ENCODE measurements at regions not wholly inside any gene's neighbourhood (a gene's known extent, or its start where the extent isn't known, plus 50 kb on each side); places are given as distances from the start of the nearest gene placed in this dataset.
"Not testable (repeated sequence)": the region's sequence is repeated elsewhere in the genome, so short reads cannot be mapped to it uniquely, and the experiment has no call there.

DNA sequence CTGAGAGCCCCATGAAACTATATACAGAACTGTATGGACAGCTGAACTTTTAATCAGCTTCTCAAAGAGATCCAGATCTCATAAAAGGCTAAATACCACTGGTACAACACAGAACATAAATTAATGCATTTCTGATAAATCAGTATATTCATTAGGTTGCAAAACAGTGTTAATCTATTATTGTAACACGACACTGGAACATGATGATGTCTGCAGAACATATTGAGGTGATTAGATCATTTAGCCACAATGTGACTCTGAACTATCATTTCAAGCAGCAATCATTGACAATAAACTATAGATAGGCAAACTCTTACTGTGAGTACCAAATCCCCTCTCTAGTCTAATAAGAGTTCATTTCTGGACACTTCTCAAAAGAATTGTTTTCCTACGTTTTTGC, 50.3 kb downstream of the GASK1B start:
- no peak overlapping the region for H3K4me3 ChIP-seq (ENCODE audit: low read depth, low read length)
- DNase-seq (ENCODE audit: low read depth) = peak; percentile 63
- TF ChIP-seq, protein P1, sequence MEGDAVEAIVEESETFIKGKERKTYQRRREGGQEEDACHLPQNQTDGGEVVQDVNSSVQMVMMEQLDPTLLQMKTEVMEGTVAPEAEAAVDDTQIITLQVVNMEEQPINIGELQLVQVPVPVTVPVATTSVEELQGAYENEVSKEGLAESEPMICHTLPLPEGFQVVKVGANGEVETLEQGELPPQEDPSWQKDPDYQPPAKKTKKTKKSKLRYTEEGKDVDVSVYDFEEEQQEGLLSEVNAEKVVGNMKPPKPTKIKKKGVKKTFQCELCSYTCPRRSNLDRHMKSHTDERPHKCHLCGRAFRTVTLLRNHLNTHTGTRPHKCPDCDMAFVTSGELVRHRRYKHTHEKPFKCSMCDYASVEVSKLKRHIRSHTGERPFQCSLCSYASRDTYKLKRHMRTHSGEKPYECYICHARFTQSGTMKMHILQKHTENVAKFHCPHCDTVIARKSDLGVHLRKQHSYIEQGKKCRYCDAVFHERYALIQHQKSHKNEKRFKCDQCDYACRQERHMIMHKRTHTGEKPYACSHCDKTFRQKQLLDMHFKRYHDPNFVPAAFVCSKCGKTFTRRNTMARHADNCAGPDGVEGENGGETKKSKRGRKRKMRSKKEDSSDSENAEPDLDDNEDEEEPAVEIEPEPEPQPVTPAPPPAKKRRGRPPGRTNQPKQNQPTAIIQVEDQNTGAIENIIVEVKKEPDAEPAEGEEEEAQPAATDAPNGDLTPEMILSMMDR (conservative IDR thresholded peaks at IDR 0.05; ENCODE audit: low read depth, low read length) = no peak

- no peak overlapping the region for H3K4me3 ChIP-seq (ENCODE audit: low read depth, low read length)
- peak; percentile 99 for DNase-seq (ENCODE audit: low read depth)
- TF ChIP-seq, protein P1 (conservative IDR thresholded peaks at IDR 0.05; ENCODE audit: low read depth, low read length) = no peak
These were observed 51.7 kb downstream of the GASK1B start for GRCh38 chr4:158121161-158121579.

DNA sequence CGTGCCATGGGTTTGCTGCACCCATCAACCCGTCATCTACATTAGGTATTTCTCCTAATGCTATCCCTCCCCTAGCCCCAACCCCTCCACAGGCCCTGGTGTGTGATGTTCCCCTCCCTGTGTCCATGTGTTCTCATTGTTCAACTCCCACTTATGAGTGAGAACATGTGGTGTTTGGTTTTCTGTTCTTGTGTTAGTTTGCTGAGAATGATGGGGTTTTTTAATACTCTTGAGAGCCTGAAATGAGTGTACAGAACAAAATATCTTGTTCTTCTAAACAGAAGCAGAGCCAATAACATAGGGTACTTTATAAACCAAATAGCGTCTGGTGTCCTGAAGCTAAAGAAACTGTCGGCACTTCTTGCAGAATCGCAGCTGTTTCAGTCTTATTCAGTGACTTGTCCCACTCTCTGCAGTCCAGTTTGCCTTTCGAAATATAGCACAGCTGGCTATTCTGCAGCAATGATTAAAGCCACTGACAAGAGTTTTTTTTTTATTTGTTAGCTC, 52.1 kb downstream of the GASK1B start:
- DNase-seq (ENCODE audit: low read depth) = peak; percentile 94
- not testable (repeated sequence) for H3K4me3 ChIP-seq (ENCODE audit: low read depth, low read length)

DNA sequence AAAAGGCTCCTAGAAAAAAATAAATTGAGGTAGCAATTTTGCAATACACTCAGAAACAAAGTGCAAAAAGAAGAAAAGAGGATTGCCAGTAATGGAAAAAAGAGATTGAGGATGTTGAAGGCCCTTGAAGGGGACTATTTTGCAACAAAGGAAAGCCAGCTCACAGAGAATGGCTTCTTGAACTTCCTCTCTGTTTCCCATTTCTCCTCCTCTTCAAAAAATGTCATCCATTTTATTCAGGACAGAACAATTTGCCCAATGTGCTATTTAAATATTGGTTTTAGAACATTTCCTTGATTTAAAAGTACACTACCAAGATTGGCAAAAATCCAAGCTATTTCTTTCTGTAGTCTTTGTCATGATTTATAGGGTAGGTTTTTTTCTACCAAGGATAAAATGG, 60.2 kb downstream of the GASK1B start:
- DNase-seq (ENCODE audit: low read depth) = peak; percentile 12
- TF ChIP-seq, protein P1 (conservative IDR thresholded peaks at IDR 0.05; ENCODE audit: low read depth, low read length) = no peak
- H3K4me3 ChIP-seq (ENCODE audit: low read depth, low read length) = no peak overlapping the region

DNA sequence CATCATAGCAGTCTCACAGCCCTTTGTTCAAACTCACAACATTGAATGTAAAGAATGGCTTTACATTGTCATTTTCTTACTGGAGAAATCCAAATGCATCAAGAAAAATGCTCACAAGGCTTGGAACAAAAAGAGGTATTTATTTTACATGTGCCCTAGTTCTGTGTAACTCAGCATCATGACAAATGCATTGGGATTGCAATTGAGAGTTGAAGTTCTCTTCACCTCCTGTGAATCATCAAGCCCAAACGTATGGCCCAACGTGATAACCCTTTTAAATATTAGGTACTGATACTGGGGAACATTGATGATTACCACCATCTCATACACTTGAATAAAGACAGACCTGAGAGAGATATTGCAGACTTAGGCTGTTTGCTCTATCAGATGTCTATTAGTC, 61.6 kb downstream of the GASK1B start:
- no peak overlapping the region for H3K4me3 ChIP-seq (ENCODE audit: low read depth, low read length)
- TF ChIP-seq, protein P1 (conservative IDR thresholded peaks at IDR 0.05; ENCODE audit: low read depth, low read length) = no peak
- peak; percentile 38 for DNase-seq (ENCODE audit: low read depth)

DNA sequence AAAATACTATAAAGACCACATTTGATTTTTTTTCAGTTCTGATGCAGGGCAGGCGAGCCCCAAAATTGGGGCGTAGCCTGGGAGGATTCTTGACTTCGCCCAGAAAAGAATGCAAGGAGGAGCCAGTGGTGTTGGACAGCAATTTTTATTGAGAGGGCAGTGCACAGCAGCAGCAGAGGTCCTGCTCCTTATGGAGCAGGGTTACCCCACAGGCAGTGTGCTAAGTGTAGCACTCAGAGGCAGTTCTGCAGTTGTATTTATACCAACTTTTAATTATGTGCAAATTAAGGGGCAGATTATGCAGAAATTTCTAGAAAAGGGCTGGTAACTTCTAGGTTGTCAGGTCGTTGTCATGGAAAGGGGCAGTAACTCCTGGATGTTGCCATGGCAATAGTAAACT, 69.9 kb downstream of the GASK1B start:
- TF ChIP-seq, protein P1 (conservative IDR thresholded peaks at IDR 0.05; ENCODE audit: low read depth, low read length) = no peak
- DNase-seq (ENCODE audit: low read depth) = no peak
- H3K4me3 ChIP-seq (ENCODE audit: low read depth, low read length) = no peak overlapping the region

DNA sequence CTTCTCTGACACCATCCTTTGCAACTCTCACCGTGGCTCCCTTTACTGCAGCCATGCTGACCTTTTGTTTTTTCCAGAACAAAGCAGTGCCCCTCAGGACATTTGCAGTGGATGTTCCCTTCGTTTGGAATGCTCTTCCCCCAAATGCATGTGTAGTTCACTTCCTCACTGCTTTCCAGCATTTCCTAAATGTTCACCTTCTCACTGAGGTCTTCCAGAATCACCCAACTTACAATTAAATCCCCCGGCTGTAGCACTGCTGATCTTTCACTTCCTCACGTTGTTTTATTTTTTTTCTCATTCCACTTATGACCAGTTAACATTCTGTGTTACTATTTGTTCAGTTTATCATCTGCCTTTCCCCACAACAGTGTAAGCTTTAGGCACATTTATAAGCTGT, 73.1 kb downstream of the GASK1B start:
- DNase-seq (ENCODE audit: low read depth) = no peak
- TF ChIP-seq, protein P1 (conservative IDR thresholded peaks at IDR 0.05; ENCODE audit: low read depth, low read length) = no peak
- H3K4me3 ChIP-seq (ENCODE audit: low read depth, low read length) = no peak overlapping the region
